ENCODE measurements at regions not wholly inside any gene's neighbourhood (a gene's known extent, or its start where the extent isn't known, plus 50 kb on each side); places are given as distances from the start of the nearest gene placed in this dataset.

- TF ChIP-seq CTCF (IDR thresholded peaks at IDR 0.05; ENCODE audit: extremely low read depth in 1 of 2, insufficient read depth in 1 of 2, low read depth in 1 of 2, low read length in 2 of 2) (no peak), GATA2 (IDR thresholded peaks at IDR 0.05; ENCODE audit: insufficient read depth, insufficient read length, low read depth, low read length) (no peak), JUN (IDR thresholded peaks at IDR 0.05; ENCODE audit: borderline replicate concordance, insufficient read depth, insufficient read length, low read depth) (no peak)
Measured at GRCh38 chr13:107941345-107942029, 273.8 kb downstream of the LIG4 start.
